PC-9 (cell line): ENCODE measurements at regions not wholly inside any gene's neighbourhood (a gene's known extent, or its start where the extent isn't known, plus 50 kb on each side); places are given as distances from the start of the nearest gene placed in this dataset.

Experiments
- BruUV-seq: library from RNA; stranded (reverse); fragments of 400-500 nt; replicated peaks from 2 replicates; lab custom pipeline; 2021; lab: Mats Ljungman, UMichigan
- CTCF ChIA-PET: fragments of 300-600 bp; sonication (Branson Sonifier 250); formaldehyde crosslinking; loops from one replicate; lab custom pipeline; 2022; ENCODE audit warnings: antibody characterized with exemption; lab: Charles Lee
- POLR2A ChIA-PET: fragments of 300-600 bp; sonication (Branson Sonifier 250); formaldehyde crosslinking; loops from one replicate; lab custom pipeline; 2022; ENCODE audit warnings: antibody characterized with exemption; ENCODE audit not compliant: unreplicated experiment; lab: Charles Lee
- DNase-seq, 2 experiments: peaks; one replicate each; pipeline versions ENCODE4 v3.0.0 to v3.0.0-alpha.2; 2015 to 2022; ENCODE audit warnings: mixed read lengths in 1 of 2
- H2AFZ ChIP-seq: fragments of 200-600 bp; sonication (generic); 2 replicates; pipeline ENCODE4 v1.8.1; 2017; ENCODE audit warnings: antibody characterized with exemption
- H3F3A ChIP-seq: fragments of 200-600 bp; sonication (generic); 2 replicates; pipeline ENCODE4 v1.8.1; 2017; ENCODE audit warnings: antibody characterized with exemption, mild to moderate bottlenecking, low read depth; ENCODE audit not compliant: insufficient read depth
- H3K27ac ChIP-seq: fragments of 200-600 bp; sonication (generic); 2 replicates; pipeline ENCODE4 v1.6.1; 2016; ENCODE audit warnings: mixed run types
- H3K27me3 ChIP-seq: fragments of 200-600 bp; sonication (generic); 2 replicates; pipeline ENCODE4 v1.6.1; 2016; ENCODE audit warnings: low read depth, mixed run types; ENCODE audit not compliant: insufficient read depth
- H3K36me3 ChIP-seq: fragments of 200-600 bp; sonication (generic); 2 replicates; pipeline ENCODE4 v1.6.1; 2016; ENCODE audit warnings: low read depth, mixed run types
- H3K4me1 ChIP-seq: fragments of 200-600 bp; sonication (generic); replicated peaks from 2 replicates; pipeline ENCODE4 v1.6.1; 2016; ENCODE audit warnings: mixed run types; ENCODE audit not compliant: insufficient read depth
- H3K4me2 ChIP-seq: fragments of 200-600 bp; sonication (generic); 2 replicates; pipeline ENCODE4 v1.6.1; 2017; ENCODE audit warnings: mixed run types
- H3K4me3 ChIP-seq: fragments of 200-600 bp; sonication (generic); 2 replicates; pipeline ENCODE4 v1.6.1; 2016; ENCODE audit warnings: mixed run types
- H3K79me2 ChIP-seq: fragments of 200-600 bp; sonication (generic); 2 replicates; pipeline ENCODE4 v1.6.1; 2017; ENCODE audit warnings: low read depth, mixed run types
- H3K9me2 ChIP-seq: fragments of 200-600 bp; sonication (generic); 2 replicates; pipeline ENCODE4 v1.8.1; 2017; ENCODE audit warnings: mild to moderate bottlenecking; ENCODE audit not compliant: insufficient read depth
- H3K9me3 ChIP-seq: fragments of 200-600 bp; sonication (generic); 2 replicates; pipeline ENCODE4 v1.8.1; 2016; ENCODE audit warnings: low read depth; ENCODE audit not compliant: insufficient read depth
- H4K20me1 ChIP-seq: fragments of 200-600 bp; sonication (generic); 2 replicates; pipeline ENCODE4 v1.8.1; 2017; ENCODE audit not compliant: insufficient read depth
- CTCF ChIP-seq: fragments of 200-600 bp; sonication (generic); conservative IDR thresholded peaks from 2 replicates; pipeline ENCODE4 v1.6.1; 2017; ENCODE audit warnings: mixed run types, antibody characterized with exemption, mild to moderate bottlenecking, moderate library complexity
- EZH2 ChIP-seq: fragments of 200-600 bp; sonication (generic); IDR thresholded peaks from 2 replicates; pipeline ENCODE4 v1.8.0; 2017; ENCODE audit warnings: antibody characterized with exemption, low read depth
- intact Hi-C: fragments of 100-400 bp; cut with micrococcal nuclease; formaldehyde crosslinking; loops from one replicate; pipeline ENCODE4 v1.10.0; 2022; ENCODE audit not compliant: unreplicated experiment

- intact Hi-C loops = no loop called here
- H3F3A ChIP-seq = no peaks in the 10 kb centered on the region
- peaks cover 98% of the 10 kb centered on the region for H3K27me3 ChIP-seq
- BruUV-seq = no TSS peak
- no peak overlapping the region for H3K27ac ChIP-seq
- no peaks in the 10 kb centered on the region for H3K4me1 ChIP-seq
- no peaks in the 10 kb centered on the region for H3K36me3 ChIP-seq
- ChIA-PET POLR2A (interaction anchor here (0.6 kb wide), 1 partner anchor 461 kb away, joined by 3 read pairs; no protein-coding TSS in a partner anchor), CTCF (no interaction called here)
- DNase-seq = no peak
- no peak overlapping the region for H3K4me2 ChIP-seq
- no peak overlapping the region for H2AFZ ChIP-seq
- TF ChIP-seq CTCF = no peak
- TF ChIP-seq EZH2 = no peak
- H3K9me3 ChIP-seq = no peaks in the 10 kb centered on the region
- H3K4me3 ChIP-seq = no peak overlapping the region
- H3K9me2 ChIP-seq = no peaks in the 10 kb centered on the region
- 0 out of 2 replicates have a peak, but pooled peaks cover 13% of the 10 kb centered on the region for H4K20me1 ChIP-seq
- H3K79me2 ChIP-seq = no peaks in the 10 kb centered on the region
Observed at GRCh38 chr9:135248111-135248510, 160.6 kb downstream of the OLFM1 start.

DNA sequence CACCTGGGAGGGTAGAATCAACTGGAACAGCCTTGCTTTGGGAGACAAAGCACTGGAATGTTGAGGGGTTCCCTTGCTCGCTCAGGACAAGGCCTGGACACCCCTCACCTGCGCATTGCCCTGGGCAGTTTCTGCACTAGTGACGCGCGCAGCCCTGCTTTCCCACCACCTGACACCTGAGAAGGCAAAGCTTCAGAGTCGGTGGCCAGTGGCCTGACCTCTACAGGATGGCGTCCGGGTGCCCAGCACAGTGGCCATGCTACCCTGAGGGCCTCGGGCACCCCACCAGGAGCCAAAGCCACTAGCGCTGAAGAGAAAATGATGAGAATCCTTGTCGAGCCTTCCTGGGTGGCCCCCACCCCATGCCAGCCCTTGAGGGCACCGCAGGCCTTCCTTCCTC, 161.3 kb downstream of the OLFM1 start:
- POLR2A ChIA-PET = no interaction called here
- intact Hi-C loops = no loop called here
- H2AFZ ChIP-seq = no peak overlapping the region
- DNase-seq = no peak
- no peak for TF ChIP-seq EZH2
- no peak for TF ChIP-seq CTCF
- no TSS peak for BruUV-seq
- no peaks in the 10 kb centered on the region for H3K4me1 ChIP-seq
- no peaks in the 10 kb centered on the region for H3K79me2 ChIP-seq
- no peaks in the 10 kb centered on the region for H3K9me3 ChIP-seq
- 0 out of 2 replicates have a peak, but pooled peaks cover 13% of the 10 kb centered on the region for H4K20me1 ChIP-seq
- no peaks in the 10 kb centered on the region for H3F3A ChIP-seq
- peaks cover 95% of the 10 kb centered on the region for H3K27me3 ChIP-seq
- H3K27ac ChIP-seq = no peak overlapping the region
- no peak overlapping the region for H3K4me2 ChIP-seq
- no peak overlapping the region for H3K4me3 ChIP-seq
- no peaks in the 10 kb centered on the region for H3K36me3 ChIP-seq
- CTCF ChIA-PET = no interaction called here
- H3K9me2 ChIP-seq = no peaks in the 10 kb centered on the region

- H3K4me3 ChIP-seq = no peak overlapping the region
- no peak overlapping the region for H3K27ac ChIP-seq
- POLR2A ChIA-PET = no interaction called here
- intact Hi-C loops = no loop called here
- H3K27me3 ChIP-seq = peaks cover 95% of the 10 kb centered on the region
- no peaks in the 10 kb centered on the region for H3K4me1 ChIP-seq
- H3K4me2 ChIP-seq = no peak overlapping the region
- H3K9me2 ChIP-seq = no peaks in the 10 kb centered on the region
- 0 out of 2 replicates have a peak, but pooled peaks cover 13% of the 10 kb centered on the region for H4K20me1 ChIP-seq
- H2AFZ ChIP-seq = no peak overlapping the region
- CTCF ChIA-PET = no interaction called here
- no peak for TF ChIP-seq CTCF
- DNase-seq = no peak
- no peaks in the 10 kb centered on the region for H3F3A ChIP-seq
- BruUV-seq = no TSS peak
- no peaks in the 10 kb centered on the region for H3K36me3 ChIP-seq
- H3K79me2 ChIP-seq = no peaks in the 10 kb centered on the region
- no peaks in the 10 kb centered on the region for H3K9me3 ChIP-seq
Observed at GRCh38 chr9:135249191-135249590, 161.7 kb downstream of the OLFM1 start.
